SK-N-SH (cell line): ENCODE measurements at regions not wholly inside any gene's neighbourhood (a gene's known extent, or its start where the extent isn't known, plus 50 kb on each side); places are given as distances from the start of the nearest gene placed in this dataset.

Experiments
- CTCF ChIA-PET: fragments of 300-600, 350-600 bp; formaldehyde crosslinking; extraction: SDS; loops from one replicate; lab custom pipeline; 2021; lab: Yijun Ruan, JAX
- POLR2A ChIA-PET: fragments of 350-600 bp; sonication (Branson Sonifier 250); formaldehyde crosslinking; extraction: SDS; loops from one replicate; lab custom pipeline; 2020; ENCODE audit warnings: antibody characterized with exemption, inconsistent platforms; lab: Yijun Ruan, JAX
- DNase-seq: peaks from one replicate; pipeline ENCODE4 v3.0.0; 2012
- H2AFZ ChIP-seq: fragments of 200-600 bp; sonication (generic); 2 replicates; pipeline ENCODE4 v1.8.1; 2016; ENCODE audit warnings: antibody characterized with exemption, mild to moderate bottlenecking, low read depth
- H3F3A ChIP-seq: fragments of 200-600 bp; sonication (generic); replicated peaks from 2 replicates; pipeline ENCODE3; 2016; ENCODE audit warnings: antibody characterized with exemption, mild to moderate bottlenecking; ENCODE audit not compliant: insufficient read depth
- H3K27ac ChIP-seq, 2 experiments: fragments of 200-500 bp in 1 of 2; fragments of 200-600 bp in 1 of 2; sonication (Bioruptor generic) in 1 of 2; sonication (generic), shearing (Covaris generic) in 1 of 2; 2 replicates each; pipeline versions ENCODE4 v1.5.1 to v1.6.1; 2014 to 2016; ENCODE audit warnings: low read depth in 2 of 2, inconsistent platforms in 1 of 2, low read length in 1 of 2, mild to moderate bottlenecking in 1 of 2, mixed read lengths in 1 of 2
- H3K27me3 ChIP-seq: fragments of 200-600 bp; sonication (generic), shearing (Covaris generic); 2 replicates; pipeline ENCODE4 v1.6.1; 2016; ENCODE audit warnings: mixed run types; ENCODE audit not compliant: insufficient read depth
- H3K36me3 ChIP-seq, 2 experiments: fragments of 200-500 bp in 1 of 2; fragments of 200-600 bp in 1 of 2; sonication (Bioruptor generic) in 1 of 2; sonication (generic) in 1 of 2; replicated peaks in 1 of 2; 2 replicates each; pipeline versions ENCODE3 to v1.5.1; 2014 to 2016; ENCODE audit warnings: low read length in 1 of 2, mild to moderate bottlenecking in 1 of 2; ENCODE audit not compliant: insufficient read depth in 2 of 2, control insufficient read depth in 1 of 2
- H3K4me1 ChIP-seq, 2 experiments: fragments of 200-500 bp in 1 of 2; fragments of 200-600 bp in 1 of 2; sonication (Bioruptor generic) in 1 of 2; sonication (generic), shearing (Covaris generic) in 1 of 2; 2 replicates each; pipeline versions ENCODE4 v1.5.1 to v1.6.1; 2014 to 2016; ENCODE audit warnings: low read depth in 1 of 2, low read length in 1 of 2, mixed run types in 1 of 2; ENCODE audit not compliant: insufficient read depth in 2 of 2, control insufficient read depth in 1 of 2
- H3K4me2 ChIP-seq: fragments of 200-600 bp; sonication (generic), shearing (Covaris generic); 2 replicates; pipeline ENCODE4 v1.6.1; 2017; ENCODE audit warnings: mixed run types
- H3K4me3 ChIP-seq, 2 experiments: fragments of 200-500 bp in 1 of 2; fragments of 200-600 bp in 1 of 2; sonication (Bioruptor generic) in 1 of 2; sonication (generic), shearing (Covaris generic) in 1 of 2; 2 replicates each; pipeline versions ENCODE4 v1.5.1 to v1.8.1; 2014 to 2016; ENCODE audit warnings: low read depth in 2 of 2, inconsistent platforms in 1 of 2, low read length in 1 of 2, mild to moderate bottlenecking in 1 of 2, mixed read lengths in 1 of 2, moderate library complexity in 1 of 2
- H3K79me2 ChIP-seq: fragments of 200-600 bp; sonication (generic); 2 replicates; pipeline ENCODE4 v1.8.1; 2017; ENCODE audit warnings: mild to moderate bottlenecking; ENCODE audit not compliant: insufficient read depth
- H3K9ac ChIP-seq: fragments of 200-600 bp; sonication (generic); 2 replicates; pipeline ENCODE4 v1.6.1; 2017; ENCODE audit warnings: mixed run types
- H3K9me2 ChIP-seq: fragments of 200-600 bp; sonication (generic); 2 replicates; pipeline ENCODE4 v1.6.1; 2017; ENCODE audit warnings: mixed run types
- H3K9me3 ChIP-seq: fragments of 200-600 bp; sonication (generic); 2 replicates; pipeline ENCODE4 v1.6.1; 2017; ENCODE audit warnings: mixed run types, mild to moderate bottlenecking, moderate library complexity
- H4K20me1 ChIP-seq: fragments of 200-600 bp; sonication (generic); 2 replicates; pipeline ENCODE4 v1.6.1; 2017; ENCODE audit warnings: mild to moderate bottlenecking, mixed run types; ENCODE audit not compliant: insufficient read depth
- CHD2 ChIP-seq: fragments of 150-350 bp; IDR thresholded peaks from 2 replicates; pipeline ENCODE4 v1.6.1; 2018; ENCODE audit warnings: low read length; ENCODE audit not compliant: partially characterized antibody
- CTCF ChIP-seq: fragments of 200-600 bp; sonication (generic); IDR thresholded peaks from 2 replicates; pipeline ENCODE4 v1.6.1; 2017; ENCODE audit warnings: antibody characterized with exemption, mild to moderate bottlenecking, moderate library complexity
- EP300 ChIP-seq, 2 experiments: IDR thresholded peaks; 2 replicates each; pipeline versions ENCODE4 v1.4.0 to v1.6.1; 2012; ENCODE audit warnings: borderline replicate concordance in 1 of 2, low read depth in 1 of 2, low read length in 1 of 2
- FOSL2 ChIP-seq: IDR thresholded peaks from 2 replicates; pipeline ENCODE4 v1.4.0; 2012; ENCODE audit warnings: low read depth, mild to moderate bottlenecking, moderate library complexity, borderline replicate concordance
- FOXJ3 ChIP-seq: sonication (generic); formaldehyde crosslinking; IDR thresholded peaks from 2 replicates; pipeline ENCODE4 v1.5.1; 2020; ENCODE audit warnings: mild to moderate bottlenecking, missing genetic modification reagents
- FOXM1 ChIP-seq: IDR thresholded peaks from 2 replicates; pipeline ENCODE4 v1.4.0; 2012; ENCODE audit warnings: low read depth, mild to moderate bottlenecking
- GABPA ChIP-seq: IDR thresholded peaks from 2 replicates; pipeline ENCODE4 v1.4.0; 2012; ENCODE audit warnings: low read depth, mild to moderate bottlenecking
- GATA2 ChIP-seq: sonication (generic); formaldehyde crosslinking; IDR thresholded peaks from 2 replicates; pipeline ENCODE4 v1.5.0; 2020; ENCODE audit warnings: mild to moderate bottlenecking, missing genetic modification reagents
- IRF3 ChIP-seq: fragments of 150-350 bp; IDR thresholded peaks from 2 replicates; pipeline ENCODE4 v1.6.1; 2016; ENCODE audit warnings: mild to moderate bottlenecking, low read depth, low read length
- JUND ChIP-seq: IDR thresholded peaks from 2 replicates; pipeline ENCODE4 v1.4.0; 2012
- MEF2A ChIP-seq: IDR thresholded peaks from 2 replicates; pipeline ENCODE4 v1.4.0; 2012; ENCODE audit warnings: low read depth, borderline replicate concordance
- NFIC ChIP-seq: IDR thresholded peaks from 2 replicates; pipeline ENCODE4 v1.4.0; 2012; ENCODE audit warnings: borderline replicate concordance
- RCOR1 ChIP-seq: fragments of 150-350 bp; IDR thresholded peaks from 2 replicates; pipeline ENCODE4 v1.6.1; 2017; ENCODE audit warnings: antibody characterized with exemption, low read length
- REST ChIP-seq: IDR thresholded peaks from 2 replicates; pipeline ENCODE4 v1.6.1; 2012; ENCODE audit warnings: mild to moderate bottlenecking, low read depth, low read length, moderate library complexity
- RFX5 ChIP-seq: IDR thresholded peaks from 2 replicates; pipeline ENCODE4 v1.6.1; 2012; ENCODE audit warnings: mild to moderate bottlenecking, improper control_type of control experiment, low read length
- RXRA ChIP-seq: IDR thresholded peaks from 2 replicates; pipeline ENCODE4 v1.4.0; 2012; ENCODE audit warnings: low read depth, mild to moderate bottlenecking, borderline replicate concordance
- TEAD4 ChIP-seq: IDR thresholded peaks from 2 replicates; pipeline ENCODE4 v1.4.0; 2012; ENCODE audit warnings: mild to moderate bottlenecking, borderline replicate concordance; ENCODE audit not compliant: insufficient read depth
- USF1 ChIP-seq: IDR thresholded peaks from 2 replicates; pipeline ENCODE4 v1.4.0; 2012; ENCODE audit warnings: low read depth, borderline replicate concordance
- USF2 ChIP-seq: fragments of 150-350 bp; IDR thresholded peaks from 2 replicates; pipeline ENCODE4 v1.6.1; 2017; ENCODE audit warnings: antibody characterized with exemption, low read length, low read depth, borderline replicate concordance
- ZBTB33 ChIP-seq: IDR thresholded peaks from 2 replicates; pipeline ENCODE4 v1.4.0; 2012; ENCODE audit warnings: low read depth, borderline replicate concordance
- WGBS: methylation state at CpG from one replicate; pipeline ENCODE4 v1.1.6; 2017; ENCODE audit warnings: low lambda C conversion rate; 5-methylcytosine and 5-hydroxymethylcytosine counted together

GRCh38 chr1:189866606-189867005 is 611.1 kb downstream of the BRINP3 start:
- Histone ChIP-seq H3K9ac (no peak overlapping the region), H3K36me3 (no peaks in the 10 kb centered on the region), H2AFZ (no peak overlapping the region), H3K79me2 (no peaks in the 10 kb centered on the region), H3F3A (no peaks in the 10 kb centered on the region), H3K4me1 (no peaks in the 10 kb centered on the region), H3K27ac (no peak overlapping the region), H3K4me2 (no peak overlapping the region), H3K27me3 (no peaks in the 10 kb centered on the region), H3K4me3 (no peak overlapping the region), H3K9me2 (0 out of 2 replicates have a peak, but pooled peaks cover 3% of the 10 kb centered on the region), H4K20me1 (no peaks in the 10 kb centered on the region), H3K9me3 (no peaks in the 10 kb centered on the region)
- DNase-seq, result no peak
- ChIA-PET CTCF (no interaction called here), POLR2A (no interaction called here)
- TF ChIP-seq RXRA, result no peak
- TF ChIP-seq CHD2, result no peak
- TF ChIP-seq USF2, result no peak
- TF ChIP-seq IRF3, result no peak
- TF ChIP-seq ZBTB33, result no peak
- TF ChIP-seq JUND, result no peak
- TF ChIP-seq FOXJ3 (CRISPR knock-in tag), result no peak
- no peak for TF ChIP-seq RFX5
- no peak for TF ChIP-seq TEAD4
- no peak for TF ChIP-seq RCOR1
- TF ChIP-seq GATA2 (CRISPR knock-in tag), result no peak
- no peak for TF ChIP-seq MEF2A
- no peak for TF ChIP-seq NFIC
- no peak for TF ChIP-seq GABPA
- TF ChIP-seq EP300 (IDR thresholded peaks at IDR 0.05; ENCODE audit: borderline replicate concordance in 1 of 2, low read depth in 1 of 2, low read length in 1 of 2), result no peak
- TF ChIP-seq FOXM1, result no peak
- no peak for TF ChIP-seq USF1
- no peak for TF ChIP-seq CTCF
- TF ChIP-seq FOSL2, result no peak
- TF ChIP-seq REST, result no peak
- 73% methylated on average over 1 of the region's 1 CpG for WGBS
